SK-N-SH (cell line): ENCODE measurements at regions not wholly inside any gene's neighbourhood (a gene's known extent, or its start where the extent isn't known, plus 50 kb on each side); places are given as distances from the start of the nearest gene placed in this dataset.

Experiments used
- CTCF ChIA-PET: fragments of 300-600, 350-600 bp; formaldehyde crosslinking; extraction: SDS; loops from one replicate; lab custom pipeline; 2021; lab: Yijun Ruan, JAX
- POLR2A ChIA-PET: fragments of 350-600 bp; sonication (Branson Sonifier 250); formaldehyde crosslinking; extraction: SDS; loops from one replicate; lab custom pipeline; 2020; ENCODE audit warnings: antibody characterized with exemption, inconsistent platforms; lab: Yijun Ruan, JAX
- DNase-seq: peaks from one replicate; pipeline ENCODE4 v3.0.0; 2012
- H2AFZ ChIP-seq: fragments of 200-600 bp; sonication (generic); 2 replicates; pipeline ENCODE4 v1.8.1; 2016; ENCODE audit warnings: antibody characterized with exemption, mild to moderate bottlenecking, low read depth
- H3F3A ChIP-seq: fragments of 200-600 bp; sonication (generic); replicated peaks from 2 replicates; pipeline ENCODE3; 2016; ENCODE audit warnings: antibody characterized with exemption, mild to moderate bottlenecking; ENCODE audit not compliant: insufficient read depth
- H3K27ac ChIP-seq, 2 experiments: fragments of 200-500 bp in 1 of 2; fragments of 200-600 bp in 1 of 2; sonication (Bioruptor generic) in 1 of 2; sonication (generic), shearing (Covaris generic) in 1 of 2; 2 replicates each; pipeline versions ENCODE4 v1.5.1 to v1.6.1; 2014 to 2016; ENCODE audit warnings: low read depth in 2 of 2, inconsistent platforms in 1 of 2, low read length in 1 of 2, mild to moderate bottlenecking in 1 of 2, mixed read lengths in 1 of 2
- H3K27me3 ChIP-seq: fragments of 200-600 bp; sonication (generic), shearing (Covaris generic); 2 replicates; pipeline ENCODE4 v1.6.1; 2016; ENCODE audit warnings: mixed run types; ENCODE audit not compliant: insufficient read depth
- H3K36me3 ChIP-seq, 2 experiments: fragments of 200-500 bp in 1 of 2; fragments of 200-600 bp in 1 of 2; sonication (Bioruptor generic) in 1 of 2; sonication (generic) in 1 of 2; replicated peaks in 1 of 2; 2 replicates each; pipeline versions ENCODE3 to v1.5.1; 2014 to 2016; ENCODE audit warnings: low read length in 1 of 2, mild to moderate bottlenecking in 1 of 2; ENCODE audit not compliant: insufficient read depth in 2 of 2, control insufficient read depth in 1 of 2
- H3K4me1 ChIP-seq, 2 experiments: fragments of 200-500 bp in 1 of 2; fragments of 200-600 bp in 1 of 2; sonication (Bioruptor generic) in 1 of 2; sonication (generic), shearing (Covaris generic) in 1 of 2; 2 replicates each; pipeline versions ENCODE4 v1.5.1 to v1.6.1; 2014 to 2016; ENCODE audit warnings: low read depth in 1 of 2, low read length in 1 of 2, mixed run types in 1 of 2; ENCODE audit not compliant: insufficient read depth in 2 of 2, control insufficient read depth in 1 of 2
- H3K4me2 ChIP-seq: fragments of 200-600 bp; sonication (generic), shearing (Covaris generic); 2 replicates; pipeline ENCODE4 v1.6.1; 2017; ENCODE audit warnings: mixed run types
- H3K4me3 ChIP-seq, 2 experiments: fragments of 200-500 bp in 1 of 2; fragments of 200-600 bp in 1 of 2; sonication (Bioruptor generic) in 1 of 2; sonication (generic), shearing (Covaris generic) in 1 of 2; 2 replicates each; pipeline versions ENCODE4 v1.5.1 to v1.8.1; 2014 to 2016; ENCODE audit warnings: low read depth in 2 of 2, inconsistent platforms in 1 of 2, low read length in 1 of 2, mild to moderate bottlenecking in 1 of 2, mixed read lengths in 1 of 2, moderate library complexity in 1 of 2
- H3K79me2 ChIP-seq: fragments of 200-600 bp; sonication (generic); 2 replicates; pipeline ENCODE4 v1.8.1; 2017; ENCODE audit warnings: mild to moderate bottlenecking; ENCODE audit not compliant: insufficient read depth
- H3K9ac ChIP-seq: fragments of 200-600 bp; sonication (generic); 2 replicates; pipeline ENCODE4 v1.6.1; 2017; ENCODE audit warnings: mixed run types
- H3K9me2 ChIP-seq: fragments of 200-600 bp; sonication (generic); 2 replicates; pipeline ENCODE4 v1.6.1; 2017; ENCODE audit warnings: mixed run types
- H3K9me3 ChIP-seq: fragments of 200-600 bp; sonication (generic); 2 replicates; pipeline ENCODE4 v1.6.1; 2017; ENCODE audit warnings: mixed run types, mild to moderate bottlenecking, moderate library complexity
- H4K20me1 ChIP-seq: fragments of 200-600 bp; sonication (generic); 2 replicates; pipeline ENCODE4 v1.6.1; 2017; ENCODE audit warnings: mild to moderate bottlenecking, mixed run types; ENCODE audit not compliant: insufficient read depth
- EP300 ChIP-seq, 2 experiments: IDR thresholded peaks; 2 replicates each; pipeline versions ENCODE4 v1.4.0 to v1.6.1; 2012; ENCODE audit warnings: borderline replicate concordance in 1 of 2, low read depth in 1 of 2, low read length in 1 of 2
- EZH2phosphoT487 ChIP-seq: fragments of 200-600 bp; sonication (generic); IDR thresholded peaks from 2 replicates; pipeline ENCODE4 v1.6.1; 2017; ENCODE audit warnings: low read depth, mixed run types, mild to moderate bottlenecking, antibody characterized with exemption, moderate library complexity, borderline replicate concordance
- FOSL2 ChIP-seq: IDR thresholded peaks from 2 replicates; pipeline ENCODE4 v1.4.0; 2012; ENCODE audit warnings: low read depth, mild to moderate bottlenecking, moderate library complexity, borderline replicate concordance
- FOXM1 ChIP-seq: IDR thresholded peaks from 2 replicates; pipeline ENCODE4 v1.4.0; 2012; ENCODE audit warnings: low read depth, mild to moderate bottlenecking
- IRF3 ChIP-seq: fragments of 150-350 bp; IDR thresholded peaks from 2 replicates; pipeline ENCODE4 v1.6.1; 2016; ENCODE audit warnings: mild to moderate bottlenecking, low read depth, low read length
- JUND ChIP-seq: IDR thresholded peaks from 2 replicates; pipeline ENCODE4 v1.4.0; 2012
- MAX ChIP-seq: IDR thresholded peaks from 2 replicates; pipeline ENCODE4 v1.4.0; 2012; ENCODE audit warnings: low read depth
- MXI1 ChIP-seq: IDR thresholded peaks from 2 replicates; pipeline ENCODE4 v1.6.1; 2012; ENCODE audit warnings: mild to moderate bottlenecking, low read depth, low read length, improper control_type of control experiment
- NFIC ChIP-seq: IDR thresholded peaks from 2 replicates; pipeline ENCODE4 v1.4.0; 2012; ENCODE audit warnings: borderline replicate concordance
- PBX3 ChIP-seq: IDR thresholded peaks from 2 replicates; pipeline ENCODE4; 2012
- POLR2AphosphoS5 ChIP-seq: IDR thresholded peaks from 2 replicates; pipeline ENCODE4 v1.6.1; 2012; ENCODE audit warnings: low read depth, low read length
- RCOR1 ChIP-seq: fragments of 150-350 bp; IDR thresholded peaks from 2 replicates; pipeline ENCODE4 v1.6.1; 2017; ENCODE audit warnings: antibody characterized with exemption, low read length
- REST ChIP-seq: IDR thresholded peaks from 2 replicates; pipeline ENCODE4 v1.6.1; 2012; ENCODE audit warnings: mild to moderate bottlenecking, low read depth, low read length, moderate library complexity
- RXRA ChIP-seq: IDR thresholded peaks from 2 replicates; pipeline ENCODE4 v1.4.0; 2012; ENCODE audit warnings: low read depth, mild to moderate bottlenecking, borderline replicate concordance
- SIN3A ChIP-seq: IDR thresholded peaks from 2 replicates; pipeline ENCODE4 v1.6.1; 2012; ENCODE audit warnings: low read depth, mild to moderate bottlenecking, low read length, moderate library complexity, borderline replicate concordance
- TEAD4 ChIP-seq: IDR thresholded peaks from 2 replicates; pipeline ENCODE4 v1.4.0; 2012; ENCODE audit warnings: mild to moderate bottlenecking, borderline replicate concordance; ENCODE audit not compliant: insufficient read depth
- USF2 ChIP-seq: fragments of 150-350 bp; IDR thresholded peaks from 2 replicates; pipeline ENCODE4 v1.6.1; 2017; ENCODE audit warnings: antibody characterized with exemption, low read length, low read depth, borderline replicate concordance
- WGBS: methylation state at CpG from one replicate; pipeline ENCODE4 v1.1.6; 2017; ENCODE audit warnings: low lambda C conversion rate; 5-methylcytosine and 5-hydroxymethylcytosine counted together

GRCh38 chr7:422886-423225, 96.8 kb downstream of the PDGFA start:
- Histone ChIP-seq H3K9me2 (no peaks in the 10 kb centered on the region), H3F3A (no peaks in the 10 kb centered on the region), H3K9me3 (no peaks in the 10 kb centered on the region), H3K27ac (no peak overlapping the region), H3K4me1 (no peaks in the 10 kb centered on the region), H3K4me3 (no peak overlapping the region), H3K4me2 (no peak overlapping the region), H3K9ac (no peak overlapping the region), H3K27me3 (peaks cover 7% of the 10 kb centered on the region)
- DNase-seq = no peak
- POLR2A ChIA-PET = no interaction called here
- no peak for TF ChIP-seq MXI1
- no peak for TF ChIP-seq POLR2AphosphoS5
- no peak for TF ChIP-seq EZH2phosphoT487
- TF ChIP-seq EP300 (IDR thresholded peaks at IDR 0.05; ENCODE audit: borderline replicate concordance in 1 of 2, low read depth in 1 of 2, low read length in 1 of 2) = no peak
- TF ChIP-seq, all 33 proteins: peak for 0
- Histone ChIP-seq H4K20me1 (no peaks in the 10 kb centered on the region), H3K36me3 (no peaks in the 10 kb centered on the region), H2AFZ (no peak overlapping the region), H3K79me2 (no peaks in the 10 kb centered on the region)
- WGBS = 48% methylated on average over 9 of the region's 15 CpGs
- CTCF ChIA-PET = no interaction called here

- Histone ChIP-seq H3F3A (no peaks in the 10 kb centered on the region), H3K9me3 (no peaks in the 10 kb centered on the region), H3K4me1 (no peaks in the 10 kb centered on the region), H2AFZ (no peak overlapping the region), H3K4me3 (no peak overlapping the region), H3K27ac (no peak overlapping the region), H3K79me2 (no peaks in the 10 kb centered on the region), H3K9me2 (no peaks in the 10 kb centered on the region), H3K9ac (no peak overlapping the region), H3K27me3 (peaks cover 7% of the 10 kb centered on the region), H3K4me2 (no peak overlapping the region), H4K20me1 (no peaks in the 10 kb centered on the region), H3K36me3 (no peaks in the 10 kb centered on the region)
- CTCF ChIA-PET = no interaction called here
- POLR2A ChIA-PET = no interaction called here
- no peak for DNase-seq
- WGBS = 65% methylated on average over 25 of the region's 28 CpGs
- TF ChIP-seq FOSL2 = no peak
- no peak for TF ChIP-seq PBX3
- TF ChIP-seq IRF3 = no peak
- no peak for TF ChIP-seq MAX
- TF ChIP-seq JUND = no peak
- TF ChIP-seq REST = no peak
- TF ChIP-seq TEAD4 = no peak
- TF ChIP-seq USF2 = no peak
- no peak for TF ChIP-seq RCOR1
- TF ChIP-seq SIN3A = no peak
- TF ChIP-seq FOXM1 = no peak
- no peak for TF ChIP-seq NFIC
- no peak for TF ChIP-seq RXRA
Observed at GRCh38 chr7:423312-424260, 96.1 kb downstream of the PDGFA start.
